Fibroblast of lung (primary cell): ENCODE measurements at regions not wholly inside any gene's neighbourhood (a gene's known extent, or its start where the extent isn't known, plus 50 kb on each side); places are given as distances from the start of the nearest gene placed in this dataset.

Source experiments
- DNase-seq, 2 donors: peaks; one replicate each; pipeline versions ENCODE4 v3.0.0 to v3.0.0-alpha.2; 2010; ENCODE audit warnings: low read depth in 2 of 2
- H2AFZ ChIP-seq: 2 replicates; pipeline ENCODE4 v1.5.1; 2012; ENCODE audit warnings: low read length, control low read depth, inconsistent platforms
- H3K27ac ChIP-seq: 2 replicates; pipeline ENCODE4 v1.5.1; 2011; ENCODE audit warnings: low read length, control low read depth; ENCODE audit not compliant: insufficient read depth
- H3K27me3 ChIP-seq: 2 replicates; pipeline ENCODE4 v1.5.1; 2011; ENCODE audit warnings: mild to moderate bottlenecking, low read length; ENCODE audit not compliant: control insufficient read depth, insufficient read depth
- H3K36me3 ChIP-seq: 2 replicates; pipeline ENCODE4 v1.5.1; 2011; ENCODE audit warnings: low read length; ENCODE audit not compliant: control insufficient read depth, insufficient read depth
- H3K4me1 ChIP-seq: 2 replicates; pipeline ENCODE4 v1.5.1; 2011; ENCODE audit warnings: low read length; ENCODE audit not compliant: control insufficient read depth, insufficient read depth; ENCODE audit errors: extremely low read depth
- H3K4me2 ChIP-seq: 2 replicates; pipeline ENCODE4 v1.5.1; 2011; ENCODE audit warnings: low read length, control low read depth; ENCODE audit not compliant: insufficient read depth; ENCODE audit errors: extremely low read depth
- H3K4me3 ChIP-seq, 4 experiments: fragments of 200-600 bp in 1 of 4; sonication (generic) in 1 of 4; replicated peaks in 1 of 4; 2 replicates each; pipeline ENCODE4 v1.5.1; 2011 to 2016; ENCODE audit warnings: low read length in 4 of 4, low read depth in 3 of 4, mild to moderate bottlenecking in 3 of 4, control low read depth in 2 of 4, inconsistent platforms in 1 of 4, mixed read lengths in 1 of 4; ENCODE audit not compliant: insufficient read depth in 1 of 4; ENCODE audit errors: control extremely low read depth in 1 of 4
- H3K79me2 ChIP-seq: 2 replicates; pipeline ENCODE4 v1.5.1; 2012; ENCODE audit warnings: mild to moderate bottlenecking, low read length, inconsistent platforms; ENCODE audit not compliant: control insufficient read depth, insufficient read depth
- H3K9ac ChIP-seq: 2 replicates; pipeline ENCODE4 v1.5.1; 2011; ENCODE audit warnings: mild to moderate bottlenecking, low read length, control low read depth; ENCODE audit not compliant: insufficient read depth
- H3K9me3 ChIP-seq: 2 replicates; pipeline ENCODE4 v1.5.1; 2012; ENCODE audit warnings: low read depth, low read length; ENCODE audit not compliant: control insufficient read depth, insufficient read depth
- H4K20me1 ChIP-seq: 2 replicates; pipeline ENCODE4 v1.5.1; 2011; ENCODE audit warnings: low read length; ENCODE audit not compliant: control insufficient read depth, insufficient read depth; ENCODE audit errors: extremely low read depth
- CTCF ChIP-seq, 2 donors: IDR thresholded peaks in 1 of 2; conservative IDR thresholded peaks in 1 of 2; 1 replicate in 1 of 2; 2 replicates in 1 of 2; pipeline ENCODE4 v1.5.1; 2011 to 2012; ENCODE audit warnings: low read length in 2 of 2, control low read depth in 1 of 2, inconsistent platforms in 1 of 2, low read depth in 1 of 2, mild to moderate bottlenecking in 1 of 2
- EZH2 ChIP-seq: IDR thresholded peaks from 2 replicates; pipeline ENCODE4 v1.5.1; 2012; ENCODE audit warnings: low read length, control low read depth, mild to moderate bottlenecking; ENCODE audit errors: missing control alignments

GRCh38 chr7:124310934-124311390, 278.1 kb upstream of the TMEM229A start:
- TF ChIP-seq EZH2, result no peak
- no peak for TF ChIP-seq CTCF (conservative IDR thresholded peaks at IDR 0.05 in 1 of 2, IDR thresholded peaks at IDR 0.05 in 1 of 2; ENCODE audit: low read depth in 1 of 2, low read length in 2 of 2)
- Histone ChIP-seq H3K79me2 (no peaks in the 10 kb centered on the region), H3K4me1 (no peaks in the 10 kb centered on the region), H3K4me3 (no peak overlapping the region), H3K9me3 (no peaks in the 10 kb centered on the region), H3K27ac (no peak overlapping the region), H3K36me3 (no peaks in the 10 kb centered on the region), H2AFZ (no peak overlapping the region), H3K4me2 (no peak overlapping the region), H3K9ac (no peak overlapping the region), H3K27me3 (no peaks in the 10 kb centered on the region), H4K20me1 (no peaks in the 10 kb centered on the region)
- DNase-seq, result peak in 1 of 2 donors; percentile 75

- Histone ChIP-seq H3K9me3 (no peaks in the 10 kb centered on the region), H4K20me1 (no peaks in the 10 kb centered on the region), H3K79me2 (no peaks in the 10 kb centered on the region), H2AFZ (no peak overlapping the region), H3K4me3 (no peak overlapping the region), H3K4me2 (no peak overlapping the region), H3K9ac (no peak overlapping the region), H3K4me1 (no peaks in the 10 kb centered on the region), H3K27me3 (no peaks in the 10 kb centered on the region), H3K36me3 (no peaks in the 10 kb centered on the region), H3K27ac (no peak overlapping the region)
- DNase-seq, result no peak
- no peak for TF ChIP-seq CTCF (conservative IDR thresholded peaks at IDR 0.05 in 1 of 2, IDR thresholded peaks at IDR 0.05 in 1 of 2; ENCODE audit: low read depth in 1 of 2, low read length in 2 of 2)
- no peak for TF ChIP-seq EZH2
These were observed 275.5 kb upstream of the TMEM229A start for GRCh38 chr7:124308384-124308783.

GRCh38 chr7:124295289-124295688, 262.4 kb upstream of the TMEM229A start:
- no peaks in the 10 kb centered on the region for H3K36me3 ChIP-seq
- TF ChIP-seq CTCF (conservative IDR thresholded peaks at IDR 0.05 in 1 of 2, IDR thresholded peaks at IDR 0.05 in 1 of 2; ENCODE audit: low read depth in 1 of 2, low read length in 2 of 2), result no peak
- TF ChIP-seq EZH2, result no peak
- no peak overlapping the region for H3K4me2 ChIP-seq

More at GRCh38 chr7:124295289-124295688, 262.4 kb upstream of the TMEM229A start:
- no peak overlapping the region for H3K4me3 ChIP-seq
- H3K79me2 ChIP-seq, result no peaks in the 10 kb centered on the region
- H3K27me3 ChIP-seq, result no peaks in the 10 kb centered on the region
- DNase-seq, result no peak
- no peaks in the 10 kb centered on the region for H4K20me1 ChIP-seq
- H2AFZ ChIP-seq, result no peak overlapping the region
- H3K4me1 ChIP-seq, result no peaks in the 10 kb centered on the region
- H3K27ac ChIP-seq, result no peak overlapping the region
- H3K9ac ChIP-seq, result no peak overlapping the region
- no peaks in the 10 kb centered on the region for H3K9me3 ChIP-seq
